OCI-LY1 (cell line): ENCODE measurements at regions not wholly inside any gene's neighbourhood (a gene's known extent, or its start where the extent isn't known, plus 50 kb on each side); places are given as distances from the start of the nearest gene placed in this dataset.

Experiments
- CTCF ChIP-seq: fragments of 200-600 bp; sonication (generic), shearing (Covaris generic); IDR thresholded peaks from 2 replicates; pipeline ENCODE4 v1.5.1; 2017; ENCODE audit warnings: mild to moderate bottlenecking, antibody characterized with exemption, low read length, moderate library complexity, mixed read lengths
- EZH2 ChIP-seq: fragments of 200-600 bp; sonication (generic), shearing (Covaris generic); IDR thresholded peaks from 2 replicates; pipeline ENCODE4 v1.8.0; 2017; ENCODE audit warnings: borderline replicate concordance, mixed run types, mild to moderate bottlenecking, antibody characterized with exemption, low read length, moderate library complexity, mixed read lengths

- TF ChIP-seq CTCF (no peak), EZH2 (no peak)
Measured at GRCh38 chr19:29404015-29404414, 121.8 kb upstream of the VSTM2B start.
